ENCODE measurements at regions not wholly inside any gene's neighbourhood (a gene's known extent, or its start where the extent isn't known, plus 50 kb on each side); places are given as distances from the start of the nearest gene placed in this dataset.

DNA sequence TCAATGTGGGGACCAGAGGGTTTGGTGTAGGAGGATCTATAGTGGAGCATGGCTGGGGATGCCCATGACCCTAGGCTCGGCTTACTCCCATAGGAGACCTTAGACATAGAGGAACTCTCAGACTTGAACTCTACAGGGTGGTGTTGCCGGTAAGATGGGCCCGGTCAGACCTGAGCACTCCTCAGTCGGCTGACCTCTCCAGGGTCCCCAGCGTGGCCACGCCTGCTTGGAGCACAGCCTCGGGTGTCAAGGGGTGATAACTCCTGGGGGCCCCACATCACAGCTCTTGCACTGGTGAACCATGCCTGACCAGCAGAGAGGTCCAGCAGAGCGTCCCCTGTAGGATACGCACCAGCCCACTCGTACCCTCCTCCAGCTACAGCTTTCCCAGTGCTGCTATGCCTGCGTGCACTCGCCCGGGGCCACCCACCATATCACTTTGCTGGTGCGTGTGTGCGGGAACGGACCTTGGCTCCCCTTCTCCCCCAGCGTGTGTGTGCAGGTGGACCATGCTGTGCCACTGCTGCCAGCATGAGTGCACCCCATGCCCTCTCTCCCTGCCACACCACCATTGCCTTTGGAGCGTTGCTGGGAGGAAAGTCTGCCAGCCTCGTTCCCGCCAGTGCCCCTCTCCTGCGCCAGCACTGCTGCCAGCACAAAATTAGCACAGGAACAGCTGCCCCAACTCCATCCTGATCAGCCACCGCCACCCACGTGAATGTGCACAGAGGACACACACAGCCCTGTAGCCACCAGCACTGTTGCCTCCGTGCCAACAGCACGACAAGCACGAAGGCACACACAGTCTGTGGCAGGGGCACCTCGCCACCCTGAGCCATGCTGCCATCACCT lies 806.6 kb downstream of the GLUD2 start:
- no peak for TF ChIP-seq CTCF (IDR thresholded peaks at IDR 0.05; ENCODE audit: low read length)
- TF ChIP-seq EZH2phosphoT487 (IDR thresholded peaks at IDR 0.05; ENCODE audit: low read length), result no peak
